ENCODE measurements at regions not wholly inside any gene's neighbourhood (a gene's known extent, or its start where the extent isn't known, plus 50 kb on each side); places are given as distances from the start of the nearest gene placed in this dataset.

DNA sequence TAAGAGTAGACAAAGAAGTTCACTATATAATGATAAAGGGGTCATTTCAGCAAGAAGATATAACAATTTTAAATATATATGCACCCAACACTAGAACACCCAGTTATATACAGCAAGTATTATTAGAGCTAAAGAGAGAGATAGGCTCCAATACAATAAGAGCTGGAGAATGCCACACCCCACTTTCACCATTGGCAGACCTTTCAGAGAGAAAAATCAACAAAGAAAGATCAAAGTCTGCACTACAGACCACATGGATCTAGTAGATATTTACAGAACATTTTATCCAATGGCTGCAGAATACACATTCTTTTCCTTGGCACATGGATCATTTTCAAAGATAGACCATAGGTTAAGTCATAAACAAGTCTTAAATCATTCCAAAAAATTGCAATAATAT, 479.7 kb upstream of the DIAPH2 start:
- TF ChIP-seq POLR2AphosphoS5 (IDR thresholded peaks at IDR 0.05; ENCODE audit: low read depth, low read length) = no peak
- TF ChIP-seq, protein P1, sequence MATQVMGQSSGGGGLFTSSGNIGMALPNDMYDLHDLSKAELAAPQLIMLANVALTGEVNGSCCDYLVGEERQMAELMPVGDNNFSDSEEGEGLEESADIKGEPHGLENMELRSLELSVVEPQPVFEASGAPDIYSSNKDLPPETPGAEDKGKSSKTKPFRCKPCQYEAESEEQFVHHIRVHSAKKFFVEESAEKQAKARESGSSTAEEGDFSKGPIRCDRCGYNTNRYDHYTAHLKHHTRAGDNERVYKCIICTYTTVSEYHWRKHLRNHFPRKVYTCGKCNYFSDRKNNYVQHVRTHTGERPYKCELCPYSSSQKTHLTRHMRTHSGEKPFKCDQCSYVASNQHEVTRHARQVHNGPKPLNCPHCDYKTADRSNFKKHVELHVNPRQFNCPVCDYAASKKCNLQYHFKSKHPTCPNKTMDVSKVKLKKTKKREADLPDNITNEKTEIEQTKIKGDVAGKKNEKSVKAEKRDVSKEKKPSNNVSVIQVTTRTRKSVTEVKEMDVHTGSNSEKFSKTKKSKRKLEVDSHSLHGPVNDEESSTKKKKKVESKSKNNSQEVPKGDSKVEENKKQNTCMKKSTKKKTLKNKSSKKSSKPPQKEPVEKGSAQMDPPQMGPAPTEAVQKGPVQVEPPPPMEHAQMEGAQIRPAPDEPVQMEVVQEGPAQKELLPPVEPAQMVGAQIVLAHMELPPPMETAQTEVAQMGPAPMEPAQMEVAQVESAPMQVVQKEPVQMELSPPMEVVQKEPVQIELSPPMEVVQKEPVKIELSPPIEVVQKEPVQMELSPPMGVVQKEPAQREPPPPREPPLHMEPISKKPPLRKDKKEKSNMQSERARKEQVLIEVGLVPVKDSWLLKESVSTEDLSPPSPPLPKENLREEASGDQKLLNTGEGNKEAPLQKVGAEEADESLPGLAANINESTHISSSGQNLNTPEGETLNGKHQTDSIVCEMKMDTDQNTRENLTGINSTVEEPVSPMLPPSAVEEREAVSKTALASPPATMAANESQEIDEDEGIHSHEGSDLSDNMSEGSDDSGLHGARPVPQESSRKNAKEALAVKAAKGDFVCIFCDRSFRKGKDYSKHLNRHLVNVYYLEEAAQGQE (IDR thresholded peaks at IDR 0.05; ENCODE audit: insufficient read depth in 1 of 2, low read depth in 2 of 2, low read length in 2 of 2) = no peak
- TF ChIP-seq TAF1 (IDR thresholded peaks at IDR 0.05; ENCODE audit: borderline replicate concordance, insufficient read depth, low read length) = no peak
- TF ChIP-seq SIN3A (IDR thresholded peaks at IDR 0.05; ENCODE audit: borderline replicate concordance, insufficient read depth, low read length) = no peak
- no peak for TF ChIP-seq FOXP2 (optimal IDR thresholded peaks at IDR 0.05; ENCODE audit: borderline replicate concordance, extremely low read depth, extremely low read length, insufficient read depth)

DNA sequence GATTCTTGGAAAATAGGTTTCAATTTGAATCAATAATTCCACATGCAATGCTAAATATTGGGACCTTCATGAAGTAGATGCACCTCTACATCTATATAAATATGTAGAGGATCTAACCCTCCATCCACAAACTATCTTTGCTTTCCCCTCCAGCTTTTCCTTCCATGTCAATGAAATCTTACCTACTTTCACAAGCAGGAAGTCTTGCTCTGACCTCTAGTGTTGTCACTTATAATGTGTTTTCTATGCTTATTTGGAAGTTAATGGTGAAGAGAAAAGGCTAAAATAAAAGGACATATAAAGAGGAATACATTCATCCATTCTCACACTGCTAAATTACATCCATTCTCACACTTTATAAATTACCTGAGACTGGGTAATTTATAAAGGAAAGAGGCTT, 472.7 kb upstream of the DIAPH2 start:
- TF ChIP-seq, protein P1 (IDR thresholded peaks at IDR 0.05; ENCODE audit: insufficient read depth in 1 of 2, low read depth in 2 of 2, low read length in 2 of 2) = no peak
- TF ChIP-seq SIN3A (IDR thresholded peaks at IDR 0.05; ENCODE audit: borderline replicate concordance, insufficient read depth, low read length) (no peak), TAF1 (IDR thresholded peaks at IDR 0.05; ENCODE audit: borderline replicate concordance, insufficient read depth, low read length) (no peak), FOXP2 (optimal IDR thresholded peaks at IDR 0.05; ENCODE audit: borderline replicate concordance, extremely low read depth, extremely low read length, insufficient read depth) (no peak), POLR2AphosphoS5 (IDR thresholded peaks at IDR 0.05; ENCODE audit: low read depth, low read length) (no peak)

DNA sequence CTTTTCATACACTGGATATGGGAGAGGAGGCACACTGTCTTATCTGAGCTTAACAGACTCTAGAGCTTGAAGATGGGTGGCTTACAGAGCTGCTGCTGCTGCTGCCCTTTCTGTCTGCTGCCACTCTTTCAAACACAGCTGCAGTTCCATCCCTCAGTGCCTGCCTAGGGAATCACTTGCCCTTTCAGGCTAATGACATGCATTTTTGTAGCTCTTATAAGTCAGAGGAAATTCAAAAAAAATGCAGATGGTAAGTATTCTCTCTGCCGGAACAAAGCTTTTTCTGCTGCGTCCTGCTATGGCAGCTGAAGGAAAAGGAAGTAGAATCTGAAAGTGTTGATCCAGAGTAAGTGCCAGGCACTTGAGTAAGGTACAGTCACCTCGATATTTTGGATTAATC, 460.4 kb upstream of the DIAPH2 start:
- TF ChIP-seq TAF1 (IDR thresholded peaks at IDR 0.05; ENCODE audit: borderline replicate concordance, insufficient read depth, low read length) (no peak), SIN3A (IDR thresholded peaks at IDR 0.05; ENCODE audit: borderline replicate concordance, insufficient read depth, low read length) (no peak), FOXP2 (optimal IDR thresholded peaks at IDR 0.05; ENCODE audit: borderline replicate concordance, extremely low read depth, extremely low read length, insufficient read depth) (no peak), POLR2AphosphoS5 (IDR thresholded peaks at IDR 0.05; ENCODE audit: low read depth, low read length) (no peak)
- TF ChIP-seq, protein P1 (IDR thresholded peaks at IDR 0.05; ENCODE audit: insufficient read depth in 1 of 2, low read depth in 2 of 2, low read length in 2 of 2) = no peak

DNA sequence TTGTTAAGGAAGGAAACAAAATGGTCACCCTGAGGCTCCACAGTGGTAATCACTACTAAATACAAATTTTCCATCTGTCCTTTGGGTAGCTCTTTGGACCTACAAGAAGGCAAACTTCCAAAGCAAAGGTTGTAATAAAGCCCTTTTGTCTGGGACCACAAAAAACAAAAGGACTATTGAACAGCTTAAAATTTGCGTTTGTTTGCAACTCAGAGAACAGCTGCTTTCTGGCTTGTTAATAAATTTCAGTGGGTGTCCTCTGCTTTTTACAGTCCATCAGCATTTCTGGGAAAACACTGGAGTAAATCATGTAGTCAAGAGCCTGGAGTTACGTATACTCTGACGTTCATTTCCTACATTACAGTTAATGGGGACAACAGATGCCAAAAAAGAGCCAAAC, 439.7 kb upstream of the DIAPH2 start:
- TF ChIP-seq POLR2AphosphoS5 (IDR thresholded peaks at IDR 0.05; ENCODE audit: low read depth, low read length) = no peak
- no peak for TF ChIP-seq FOXP2 (optimal IDR thresholded peaks at IDR 0.05; ENCODE audit: borderline replicate concordance, extremely low read depth, extremely low read length, insufficient read depth)
- TF ChIP-seq TAF1 (IDR thresholded peaks at IDR 0.05; ENCODE audit: borderline replicate concordance, insufficient read depth, low read length) = no peak
- no peak for TF ChIP-seq SIN3A (IDR thresholded peaks at IDR 0.05; ENCODE audit: borderline replicate concordance, insufficient read depth, low read length)
- TF ChIP-seq, protein P1 (IDR thresholded peaks at IDR 0.05; ENCODE audit: insufficient read depth in 1 of 2, low read depth in 2 of 2, low read length in 2 of 2) = no peak

DNA sequence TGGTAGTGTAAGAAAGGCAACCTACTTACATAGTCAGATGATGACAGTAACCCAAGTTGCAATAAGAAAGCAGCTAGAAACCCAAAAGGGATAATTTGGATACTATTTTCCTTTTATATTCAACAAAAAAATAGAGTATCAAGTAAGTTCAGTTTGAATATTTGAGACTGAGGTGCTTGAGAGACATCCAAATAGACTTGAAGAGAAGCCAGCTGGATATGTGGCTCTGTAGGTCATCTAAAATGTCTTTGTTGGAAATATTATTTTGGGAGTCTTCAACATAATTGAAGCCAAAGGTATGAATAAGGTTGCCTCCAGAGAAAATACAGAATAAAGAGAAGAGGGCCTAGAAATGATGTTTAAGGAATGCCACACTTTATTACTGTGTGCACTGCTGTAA, 438.2 kb upstream of the DIAPH2 start:
- no peak for TF ChIP-seq FOXP2 (optimal IDR thresholded peaks at IDR 0.05; ENCODE audit: borderline replicate concordance, extremely low read depth, extremely low read length, insufficient read depth)
- no peak for TF ChIP-seq TAF1 (IDR thresholded peaks at IDR 0.05; ENCODE audit: borderline replicate concordance, insufficient read depth, low read length)
- TF ChIP-seq, protein P1 (IDR thresholded peaks at IDR 0.05; ENCODE audit: insufficient read depth in 1 of 2, low read depth in 2 of 2, low read length in 2 of 2) = no peak
- TF ChIP-seq SIN3A (IDR thresholded peaks at IDR 0.05; ENCODE audit: borderline replicate concordance, insufficient read depth, low read length) = no peak
- TF ChIP-seq POLR2AphosphoS5 (IDR thresholded peaks at IDR 0.05; ENCODE audit: low read depth, low read length) = no peak
